NCI-H2107 treated with DMSO at 0.1 percent for 48 hours (cell line): ENCODE measurements at regions not wholly inside any gene's neighbourhood (a gene's known extent, or its start where the extent isn't known, plus 50 kb on each side); places are given as distances from the start of the nearest gene placed in this dataset.
"Not testable (repeated sequence)": the region's sequence is repeated elsewhere in the genome, so short reads cannot be mapped to it uniquely, and the experiment has no call there.

Source experiments
- DNase-seq: peaks from one replicate; lab custom pipeline; 2025; ENCODE audit not compliant: unreplicated experiment; lab: John Stamatoyannopoulos, UW

DNA sequence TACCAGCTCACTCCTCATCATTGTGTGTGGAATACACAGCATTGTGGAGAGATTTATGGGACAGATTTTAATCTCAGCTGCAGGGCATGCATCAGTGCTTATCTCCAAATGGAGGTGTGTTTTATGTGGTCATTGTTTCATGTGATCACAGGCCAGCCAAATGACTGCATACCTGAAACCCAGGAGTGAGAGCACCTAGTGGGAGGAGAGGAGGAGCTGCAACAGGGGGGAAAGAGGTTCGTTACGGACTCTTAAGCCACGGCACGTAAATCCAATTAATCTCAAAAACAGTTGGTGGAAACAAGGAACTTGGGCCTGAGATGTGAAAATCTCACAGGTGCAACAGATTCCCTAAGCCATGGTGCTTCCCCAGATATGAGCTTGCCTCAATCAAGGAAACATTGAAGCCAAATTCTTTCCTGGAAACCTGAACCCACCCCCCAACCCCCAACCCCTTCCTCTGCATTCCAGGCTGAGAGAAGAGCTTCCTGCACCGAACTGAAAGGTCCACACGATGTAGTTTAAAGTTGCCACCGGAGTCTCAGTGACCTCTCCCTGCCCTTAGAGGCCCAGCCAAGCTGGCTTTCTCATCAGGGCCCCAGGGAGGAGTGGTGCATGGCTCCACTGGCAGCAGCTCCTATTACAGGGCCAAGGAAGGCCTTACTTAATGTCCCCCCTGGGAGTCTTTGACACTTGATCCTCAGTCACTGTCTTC is 167.4 kb downstream of the C1D start:
- no peak for DNase-seq

DNA sequence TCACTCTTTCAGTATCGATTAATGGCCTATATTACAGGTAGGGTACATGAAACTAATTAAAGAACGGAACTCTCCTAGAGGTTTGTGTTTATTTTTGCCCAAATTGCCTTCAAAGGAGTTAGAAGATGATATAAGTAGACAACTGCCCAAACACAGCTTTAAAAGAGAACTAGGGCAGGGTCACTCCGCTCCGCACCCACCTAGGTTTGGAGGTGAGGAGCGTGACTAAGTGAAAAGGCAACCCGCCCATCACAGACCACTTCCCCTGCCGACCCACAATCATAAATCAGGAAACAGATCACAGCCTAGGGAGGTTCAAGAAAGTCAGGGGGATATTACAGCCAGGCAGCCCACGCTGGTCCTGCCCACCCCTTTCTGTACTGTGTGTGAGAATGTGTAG is 166.7 kb downstream of the C1D start:
- no peak for DNase-seq

DNA sequence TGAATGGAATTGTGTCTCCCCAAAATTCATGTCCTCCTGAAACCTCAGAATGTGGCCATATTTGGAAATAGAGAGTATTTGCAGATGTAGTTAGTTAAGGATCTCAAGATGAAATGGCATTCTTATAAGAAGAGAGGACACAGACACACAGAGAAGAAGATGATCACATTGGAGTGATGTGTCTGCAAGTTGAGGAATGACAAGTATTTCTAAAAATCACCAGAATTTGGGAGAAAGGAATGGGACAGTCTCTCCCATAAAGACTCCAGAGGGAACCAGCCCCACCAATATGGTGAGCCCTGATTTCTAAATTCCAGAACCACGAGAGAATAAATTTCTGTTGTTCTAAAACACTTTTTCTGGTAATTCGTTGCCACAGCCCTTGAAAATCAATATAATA is 166.3 kb downstream of the C1D start:
- DNase-seq: no peak

DNA sequence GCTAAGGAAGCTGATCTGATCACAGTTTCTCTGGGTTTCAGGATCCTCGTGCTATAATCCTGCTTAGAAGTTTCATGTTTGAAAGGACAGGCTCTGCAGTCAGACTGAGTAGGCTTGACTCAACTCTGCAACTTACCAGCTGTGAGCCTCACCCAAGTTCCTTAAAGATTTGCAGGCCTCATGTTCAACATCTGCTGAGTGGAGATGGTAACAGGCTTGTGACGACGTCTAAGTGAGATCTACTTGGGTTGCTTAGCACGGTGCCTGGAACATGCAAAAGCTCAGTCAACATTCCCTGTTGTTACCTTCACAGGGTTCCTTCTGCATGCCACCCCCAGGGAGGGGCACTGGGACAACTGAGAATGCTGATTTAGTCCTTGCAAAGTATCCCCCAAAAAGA is 164.2 kb downstream of the C1D start:
- no peak for DNase-seq

DNA sequence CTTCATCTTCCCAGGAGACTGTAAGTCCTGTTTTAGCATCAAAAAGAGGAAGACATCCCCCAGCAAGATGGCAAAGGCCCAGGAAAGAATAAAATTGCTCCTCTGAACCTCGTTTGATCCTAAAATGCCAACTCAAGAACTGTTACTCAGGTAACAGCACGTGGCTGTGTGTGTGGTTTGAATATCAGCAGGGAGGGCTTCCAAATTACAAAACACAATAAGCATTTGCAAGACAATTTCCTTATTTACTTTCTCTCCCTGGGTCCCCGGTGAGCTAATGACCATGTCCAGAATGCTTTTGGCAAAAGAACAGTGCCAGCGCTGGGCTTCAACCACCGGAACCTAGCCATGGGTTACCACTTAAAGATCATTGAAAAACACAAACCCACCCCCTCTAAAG is 163.6 kb downstream of the C1D start:
- DNase-seq: no peak

DNA sequence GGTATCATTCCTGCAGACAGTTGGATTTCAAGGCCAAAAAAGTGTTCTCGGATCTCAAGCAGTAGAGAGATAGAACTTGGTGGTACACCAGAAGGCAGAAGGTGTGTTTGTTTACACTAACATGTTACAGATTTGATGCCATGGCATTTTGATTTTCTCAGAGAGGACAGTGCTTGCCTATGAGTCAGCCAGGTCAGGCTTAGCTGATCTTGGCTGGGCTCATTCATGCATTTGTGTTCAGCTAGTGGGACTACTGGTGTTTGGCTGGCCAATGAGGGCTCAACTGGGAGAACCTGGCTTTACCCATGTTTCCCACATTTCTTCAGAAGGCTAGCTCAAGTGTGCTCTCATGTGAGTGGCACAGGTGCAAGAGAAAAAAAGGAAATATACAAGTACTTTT is 162.0 kb downstream of the C1D start:
- DNase-seq: no peak

DNA sequence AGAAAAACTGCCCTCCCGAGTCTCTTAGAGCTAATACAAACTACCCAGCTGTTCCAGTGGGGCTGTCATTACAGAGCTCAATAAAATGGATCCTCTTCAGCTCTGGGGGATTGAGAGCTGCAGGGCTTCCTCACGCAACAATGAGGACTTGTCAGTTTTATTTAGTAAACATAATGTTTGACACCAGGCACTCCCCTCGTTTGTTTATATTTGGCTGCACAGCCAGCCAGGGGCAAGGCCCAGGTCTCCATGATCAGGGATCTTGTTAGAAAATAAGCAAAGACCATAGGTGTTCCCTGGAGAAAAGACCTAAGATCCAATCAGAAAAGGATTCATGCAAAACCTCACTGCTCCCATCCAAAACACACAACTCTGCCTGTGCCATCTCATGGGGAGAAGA is 158.2 kb downstream of the C1D start:
- no peak for DNase-seq

DNA sequence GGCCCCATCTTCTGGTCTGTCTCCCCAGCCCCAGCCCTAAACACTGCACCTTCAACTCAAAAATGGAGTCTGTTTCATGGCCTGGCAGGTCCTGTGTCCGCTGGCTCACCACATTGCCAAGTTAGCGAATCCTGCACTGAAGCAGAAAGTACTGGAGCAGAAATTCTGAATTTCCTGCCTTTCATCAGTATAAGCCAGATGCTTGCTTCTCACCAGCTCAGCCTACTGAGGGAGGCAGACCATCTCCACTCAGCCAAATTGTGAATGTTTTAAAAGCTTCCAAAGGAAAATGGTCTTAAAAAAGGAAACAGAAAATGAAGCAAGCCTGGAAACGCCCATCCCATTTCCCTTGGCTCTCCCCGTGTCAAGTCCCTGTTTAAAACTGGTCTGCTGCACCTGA is 157.8 kb downstream of the C1D start:
- no peak for DNase-seq

DNA sequence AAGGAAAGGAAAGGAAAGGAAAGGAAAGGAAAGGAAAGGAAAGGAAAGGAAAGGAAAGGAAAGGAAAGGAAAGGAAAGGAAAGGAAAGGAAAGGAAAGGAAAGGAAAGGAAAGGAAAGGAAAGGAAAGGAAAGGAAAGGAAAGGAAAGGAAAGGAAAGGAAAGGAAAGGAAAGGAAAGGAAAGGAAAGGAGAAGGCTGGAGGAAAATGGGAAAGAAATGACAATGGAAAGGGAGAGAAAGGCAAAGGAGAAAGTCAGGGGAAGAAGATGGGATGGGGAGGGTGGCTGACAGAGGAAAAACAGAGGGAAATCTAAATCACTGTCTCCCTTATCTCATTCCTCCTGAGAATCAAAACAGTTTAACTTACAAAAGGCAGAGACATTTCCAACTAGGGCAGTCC is 156.3 kb downstream of the C1D start:
- DNase-seq: not testable (repeated sequence)

DNA sequence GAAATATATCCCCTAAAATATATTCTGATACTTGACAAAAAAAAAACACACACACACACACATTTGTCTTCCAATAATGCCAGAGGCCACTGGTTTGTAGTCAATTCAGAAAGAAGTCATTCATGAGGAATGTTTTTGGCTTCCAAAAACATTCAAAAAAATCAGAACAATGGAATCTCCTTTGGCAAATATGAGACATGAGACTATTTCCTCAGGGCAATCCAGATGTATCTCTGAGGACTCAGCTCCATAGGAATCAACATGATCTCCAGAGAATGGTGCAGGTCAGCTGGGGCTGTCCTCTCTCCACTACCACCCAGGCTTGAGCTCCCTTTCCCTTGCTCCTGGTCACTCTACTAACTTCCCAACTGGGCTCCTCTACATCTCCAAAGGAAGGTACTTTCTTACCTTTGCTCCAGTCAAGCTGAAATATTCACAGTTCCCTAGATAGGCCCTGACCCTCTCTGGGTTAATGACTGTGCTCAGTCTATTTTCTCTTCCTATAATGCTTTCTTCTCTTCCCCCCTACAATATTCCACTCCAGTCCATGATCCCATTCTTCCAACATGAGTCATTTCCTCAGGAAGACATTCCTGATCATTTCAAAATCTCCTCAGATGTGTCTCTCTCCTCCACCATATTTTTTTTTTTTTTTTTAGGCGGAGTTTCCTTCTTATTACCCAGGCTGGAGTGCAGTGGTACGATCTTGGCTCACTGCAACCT is 145.3 kb downstream of the C1D start:
- DNase-seq: no peak

DNA sequence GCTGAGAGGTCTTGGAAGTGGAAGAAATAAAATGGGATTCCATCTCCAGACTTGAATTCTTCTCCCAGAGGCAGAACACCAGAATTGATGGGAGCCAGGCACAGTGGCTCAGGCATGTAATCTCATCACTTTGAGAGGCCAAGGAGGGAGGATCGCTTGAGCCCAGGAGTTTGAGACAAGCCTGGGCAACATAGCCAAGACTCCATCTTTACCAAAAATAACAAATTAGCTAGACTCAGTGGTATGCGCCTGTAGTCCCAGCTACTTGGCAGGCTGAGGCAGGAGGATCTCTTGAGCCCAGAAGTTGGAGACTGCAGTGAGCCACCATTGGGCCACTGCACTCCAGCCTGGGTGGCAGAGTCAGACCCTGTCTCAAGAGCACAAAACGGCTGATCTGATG is 144.3 kb downstream of the C1D start:
- DNase-seq: no peak

DNA sequence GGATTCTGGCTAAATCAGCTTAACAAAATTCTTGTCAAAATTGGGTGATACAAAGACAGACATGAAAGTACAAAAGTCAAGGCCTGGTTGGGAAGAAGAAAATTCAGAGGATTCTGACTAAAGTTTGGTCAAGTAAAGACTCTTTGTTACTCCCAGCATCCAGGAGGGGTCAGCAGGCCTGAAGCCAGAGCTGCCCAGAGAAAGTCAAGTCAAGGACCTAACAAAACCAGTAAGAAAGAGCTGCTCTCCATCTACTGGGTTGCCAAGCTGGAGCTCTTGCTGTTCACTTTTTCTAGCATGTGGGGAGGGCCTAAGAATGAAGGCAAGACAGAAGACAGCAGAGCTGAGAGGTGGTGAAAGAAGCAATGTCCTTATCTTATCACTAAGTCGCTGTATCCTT is 143.3 kb downstream of the C1D start:
- no peak for DNase-seq

DNA sequence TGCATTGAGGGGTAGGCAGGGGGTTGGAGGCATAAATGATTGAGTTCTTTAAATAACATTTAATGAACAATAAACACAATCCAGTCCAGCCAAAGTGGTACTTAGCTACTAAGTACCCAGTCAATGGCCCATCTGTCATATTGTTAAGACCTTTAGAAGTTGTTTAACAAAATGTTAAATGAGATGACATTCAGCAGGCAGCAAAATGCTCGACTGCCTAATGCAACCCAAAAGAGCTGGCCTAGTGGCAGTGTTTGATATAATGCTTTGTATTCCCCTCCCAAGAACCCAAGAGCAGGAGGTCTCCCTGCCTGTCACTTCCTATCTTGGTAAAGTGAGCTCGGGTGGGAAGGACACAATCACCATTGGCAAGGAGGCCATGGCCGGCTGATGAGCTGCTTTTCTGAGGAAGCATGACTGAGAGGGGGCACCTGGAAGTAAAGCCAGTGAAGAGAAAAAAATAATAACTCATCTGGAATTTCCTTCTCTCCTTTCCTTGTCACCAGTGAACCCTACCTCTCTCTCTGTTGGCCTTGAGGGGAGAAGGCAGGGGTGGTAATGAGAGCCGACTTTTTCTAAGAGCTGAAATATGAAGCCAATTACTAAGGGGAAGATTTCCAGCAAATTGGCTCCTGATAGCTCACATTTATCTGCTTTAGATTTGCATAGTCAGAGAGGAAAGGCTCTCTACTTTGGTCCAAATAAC is 140.6 kb downstream of the C1D start:
- DNase-seq: no peak

DNA sequence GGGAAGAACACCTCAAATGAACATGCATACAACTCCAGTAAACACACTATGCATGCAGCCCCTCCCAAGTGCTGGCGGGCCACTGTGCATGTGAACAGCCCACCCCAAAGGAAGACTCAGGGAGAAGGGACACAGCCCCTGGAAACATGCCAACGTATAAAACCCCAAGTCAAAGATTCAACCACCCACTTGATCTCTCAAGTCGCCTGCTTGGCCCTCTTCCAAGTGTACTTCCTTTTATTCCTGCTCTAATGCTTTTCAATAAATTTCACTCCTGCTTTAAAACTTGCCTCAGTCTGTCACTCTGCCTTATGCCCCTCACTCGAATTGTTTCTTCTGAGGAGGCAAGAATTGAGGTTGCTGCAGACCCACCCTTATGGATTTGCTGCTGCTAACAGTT is 139.1 kb downstream of the C1D start:
- no peak for DNase-seq

DNA sequence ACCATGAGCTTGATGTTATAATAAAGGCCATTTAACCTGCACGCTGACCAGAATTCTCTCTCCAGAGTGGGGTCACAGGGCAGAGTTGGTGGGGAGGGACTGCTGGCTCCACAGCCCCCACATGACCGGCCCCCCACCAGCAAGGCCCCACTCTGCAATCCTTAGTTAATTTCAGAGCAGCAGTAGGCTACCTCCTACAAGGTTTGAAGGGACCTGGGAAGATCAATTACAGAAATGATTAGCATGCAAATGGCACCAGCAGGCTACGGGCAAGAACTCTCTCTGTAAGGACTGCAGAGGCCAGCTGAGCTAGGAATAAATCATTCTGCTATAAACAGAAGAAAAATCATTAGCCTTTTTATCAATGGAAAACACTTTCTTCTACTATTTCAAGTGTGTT is 135.3 kb downstream of the C1D start:
- DNase-seq: no peak

DNA sequence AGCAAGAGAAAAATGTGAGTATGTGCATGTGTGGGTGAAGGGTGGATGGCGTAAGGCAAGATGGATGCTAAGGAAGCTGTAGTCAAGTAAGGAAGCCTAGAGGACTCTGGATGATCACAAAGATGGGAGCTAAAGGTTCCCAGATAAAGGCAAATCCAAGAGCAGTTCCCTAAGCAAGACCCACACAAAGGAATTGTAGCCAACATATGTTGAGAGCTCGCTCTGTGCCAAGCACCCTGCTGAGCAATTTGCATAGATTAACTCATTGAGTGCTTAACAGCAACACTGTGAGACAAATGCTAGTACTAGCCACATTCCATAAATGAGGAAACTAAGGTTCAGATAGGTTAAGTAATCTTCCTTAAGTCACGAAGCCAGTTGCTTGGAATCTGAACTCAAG is 132.6 kb downstream of the C1D start:
- no peak for DNase-seq

DNA sequence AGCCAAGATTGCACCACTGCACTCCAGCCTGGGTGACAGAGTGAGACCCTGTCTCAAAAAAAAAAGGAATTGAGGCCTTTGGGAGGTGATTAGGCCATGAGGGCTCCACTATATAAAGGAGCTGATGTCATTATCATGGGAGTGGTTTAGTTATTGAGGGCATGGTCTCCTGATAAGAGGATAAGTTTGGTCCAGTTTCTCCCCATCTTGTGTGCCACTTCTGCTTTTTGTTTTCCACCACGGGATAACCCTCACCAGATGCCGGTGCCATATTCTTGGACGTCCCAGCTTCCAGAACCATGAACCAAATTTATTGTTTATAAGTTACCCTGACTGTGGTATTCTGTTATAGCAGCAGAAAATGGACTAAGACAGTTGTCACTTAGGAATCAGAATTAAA is 125.8 kb downstream of the C1D start:
- DNase-seq: no peak

DNA sequence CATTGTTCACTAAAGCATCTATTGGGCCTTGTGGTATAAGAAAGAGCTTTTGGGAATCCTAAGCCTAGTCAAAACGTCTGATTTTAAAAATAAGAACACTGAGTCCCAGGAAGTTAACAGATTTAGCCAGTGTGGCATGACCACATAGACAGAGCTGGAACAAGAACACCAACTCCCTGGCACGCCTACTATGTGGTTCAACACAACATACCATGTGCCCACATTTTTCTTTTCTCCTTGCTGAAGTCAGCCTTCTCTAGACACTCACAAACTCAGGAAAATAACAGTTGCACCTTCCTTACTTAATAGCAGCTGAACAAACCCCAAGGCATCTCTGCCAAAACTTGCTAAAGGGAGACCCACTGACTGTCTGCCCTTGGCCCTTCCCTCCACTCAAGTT is 124.8 kb downstream of the C1D start:
- no peak for DNase-seq

DNA sequence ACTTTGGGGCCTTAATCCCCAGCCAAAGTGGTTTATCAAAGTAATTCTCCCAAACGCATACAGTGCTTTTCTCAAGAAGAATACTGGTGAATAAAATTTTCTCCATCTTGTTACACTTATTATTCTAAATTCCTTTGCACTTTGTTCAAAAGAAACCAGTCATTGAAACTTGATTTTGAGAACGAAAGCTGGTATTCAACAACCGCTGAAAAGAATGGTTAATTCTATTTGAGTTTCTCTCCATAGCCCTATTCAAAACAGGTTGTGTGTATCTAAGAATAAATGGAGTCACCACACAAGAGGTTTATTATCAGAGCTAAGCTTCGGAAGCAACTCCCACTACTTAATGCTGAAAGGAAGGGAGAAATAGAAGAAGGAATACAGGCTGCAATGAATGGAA is 117.7 kb downstream of the C1D start:
- DNase-seq: no peak

DNA sequence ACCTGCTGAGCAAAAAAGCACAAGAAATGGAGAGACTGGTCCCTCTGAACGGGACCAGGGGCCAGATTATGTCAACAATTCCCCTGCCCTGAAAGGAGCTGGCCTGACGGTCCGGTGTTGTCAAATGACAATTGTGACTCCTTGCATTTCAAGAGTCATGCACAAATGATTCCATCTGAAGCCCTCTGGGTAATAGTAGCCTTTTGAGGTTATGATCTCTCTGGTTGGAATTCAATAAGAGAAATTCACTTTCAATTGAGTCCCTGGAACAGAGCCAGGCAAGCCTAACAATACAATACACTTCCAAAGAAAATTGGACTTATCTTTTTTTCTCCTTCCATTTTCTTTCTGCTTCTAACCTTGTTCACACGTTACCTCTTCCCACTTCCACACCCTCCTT is 116.9 kb downstream of the C1D start:
- no peak for DNase-seq

DNA sequence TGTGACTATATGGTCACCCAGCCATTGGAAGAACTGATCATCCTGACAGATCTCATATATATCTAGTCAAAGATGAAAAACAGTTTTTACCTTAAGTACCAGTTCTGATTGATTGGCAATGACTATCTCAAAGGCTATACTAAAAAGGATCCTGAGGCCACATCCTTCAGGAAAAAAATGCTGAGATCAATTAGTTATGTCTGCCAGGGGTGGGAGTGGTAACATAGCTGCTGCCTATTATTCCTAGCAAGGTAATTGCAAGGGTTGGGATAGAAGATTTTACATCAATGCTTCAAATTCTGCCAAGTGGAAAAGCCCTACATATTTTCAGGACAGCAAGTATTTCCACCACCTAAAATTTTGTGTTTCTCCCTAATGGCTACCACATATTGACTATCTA is 114.7 kb downstream of the C1D start:
- no peak for DNase-seq

DNA sequence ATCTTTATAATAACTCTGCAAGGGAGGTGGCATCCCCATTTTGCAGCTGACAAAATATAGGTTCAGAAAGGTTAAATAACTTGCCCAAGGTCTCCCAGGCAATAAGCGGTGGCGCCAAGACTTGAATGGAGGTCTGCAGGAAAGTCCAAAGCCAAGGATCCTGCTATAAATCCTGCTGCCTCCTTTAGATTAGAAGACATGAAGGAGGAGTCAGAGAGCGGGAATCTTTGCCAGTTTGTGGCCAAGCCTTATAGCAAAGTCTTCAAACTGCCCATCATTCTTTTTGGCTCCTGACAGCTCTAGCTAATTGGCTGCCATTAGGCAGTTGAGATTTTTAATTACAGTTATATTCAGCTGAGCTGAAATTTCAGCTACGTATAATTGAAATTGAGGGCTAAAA is 114.3 kb downstream of the C1D start:
- DNase-seq: no peak
